ENCODE measurements at regions not wholly inside any gene's neighbourhood (a gene's known extent, or its start where the extent isn't known, plus 50 kb on each side); places are given as distances from the start of the nearest gene placed in this dataset.

GRCh38 chr3:66101901-66102300, 63.2 kb upstream of the MAGI1 start:
- TF ChIP-seq, protein P1, sequence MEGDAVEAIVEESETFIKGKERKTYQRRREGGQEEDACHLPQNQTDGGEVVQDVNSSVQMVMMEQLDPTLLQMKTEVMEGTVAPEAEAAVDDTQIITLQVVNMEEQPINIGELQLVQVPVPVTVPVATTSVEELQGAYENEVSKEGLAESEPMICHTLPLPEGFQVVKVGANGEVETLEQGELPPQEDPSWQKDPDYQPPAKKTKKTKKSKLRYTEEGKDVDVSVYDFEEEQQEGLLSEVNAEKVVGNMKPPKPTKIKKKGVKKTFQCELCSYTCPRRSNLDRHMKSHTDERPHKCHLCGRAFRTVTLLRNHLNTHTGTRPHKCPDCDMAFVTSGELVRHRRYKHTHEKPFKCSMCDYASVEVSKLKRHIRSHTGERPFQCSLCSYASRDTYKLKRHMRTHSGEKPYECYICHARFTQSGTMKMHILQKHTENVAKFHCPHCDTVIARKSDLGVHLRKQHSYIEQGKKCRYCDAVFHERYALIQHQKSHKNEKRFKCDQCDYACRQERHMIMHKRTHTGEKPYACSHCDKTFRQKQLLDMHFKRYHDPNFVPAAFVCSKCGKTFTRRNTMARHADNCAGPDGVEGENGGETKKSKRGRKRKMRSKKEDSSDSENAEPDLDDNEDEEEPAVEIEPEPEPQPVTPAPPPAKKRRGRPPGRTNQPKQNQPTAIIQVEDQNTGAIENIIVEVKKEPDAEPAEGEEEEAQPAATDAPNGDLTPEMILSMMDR (IDR thresholded peaks at IDR 0.05; ENCODE audit: low read depth, low read length), result no peak
- DNase-seq (ENCODE audit: low read depth, low spot score), result no peak
- no peak overlapping the region for H3K27ac ChIP-seq (ENCODE audit: low read depth, low read length)
- no peaks in the 10 kb centered on the region for H3K27me3 ChIP-seq (ENCODE audit: control insufficient read depth, insufficient read depth, low read length)
- H3K9me3 ChIP-seq (ENCODE audit: control insufficient read depth, insufficient read depth, low read length), result no peaks in the 10 kb centered on the region
- CTCF ChIA-PET, result no interaction called here
- no peak overlapping the region for H3K4me3 ChIP-seq (ENCODE audit: low read depth, low read length)
- POLR2A ChIA-PET, result no interaction called here

DNA sequence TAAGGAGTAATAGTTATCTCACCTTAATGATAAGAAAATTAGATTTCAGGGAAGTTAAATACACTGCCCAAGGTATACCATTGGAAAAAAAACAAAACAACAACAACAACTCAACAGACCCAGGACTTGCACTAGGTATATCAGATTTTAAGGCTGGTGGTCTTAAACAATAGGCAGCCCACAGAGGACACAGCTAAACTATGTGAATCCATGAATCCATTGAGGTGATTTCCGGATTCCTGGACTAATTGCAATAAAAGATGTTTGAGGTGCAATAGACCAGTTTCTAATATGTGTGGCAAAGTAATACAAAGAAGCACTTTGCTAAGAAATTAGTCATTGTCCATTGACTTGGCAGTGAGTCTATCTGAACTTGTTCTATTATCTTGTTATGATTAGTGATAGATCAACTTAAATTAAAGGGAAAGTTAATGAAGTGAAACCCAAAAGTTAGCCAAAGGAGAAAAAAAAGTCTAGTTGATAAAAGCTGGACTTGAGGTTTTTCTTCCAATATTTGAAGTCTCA, 60.9 kb upstream of the MAGI1 start:
- no peak overlapping the region for H3K4me3 ChIP-seq (ENCODE audit: low read depth, low read length)
- ChIA-PET POLR2A (no interaction called here), CTCF (interaction anchor here (2.6 kb wide), 1 partner anchor 39 kb away, joined by 11 read pairs; no protein-coding TSS in a partner anchor)
- no peak for DNase-seq (ENCODE audit: low read depth, low spot score)
- no peaks in the 10 kb centered on the region for H3K27me3 ChIP-seq (ENCODE audit: control insufficient read depth, insufficient read depth, low read length)
- peaks cover 5% of the 10 kb centered on the region; the same call in 1 of the 2 replicates for H3K9me3 ChIP-seq (ENCODE audit: control insufficient read depth, insufficient read depth, low read length)
- TF ChIP-seq, protein P1 (IDR thresholded peaks at IDR 0.05; ENCODE audit: low read depth, low read length), result no peak
- no peak overlapping the region for H3K27ac ChIP-seq (ENCODE audit: low read depth, low read length)

DNA sequence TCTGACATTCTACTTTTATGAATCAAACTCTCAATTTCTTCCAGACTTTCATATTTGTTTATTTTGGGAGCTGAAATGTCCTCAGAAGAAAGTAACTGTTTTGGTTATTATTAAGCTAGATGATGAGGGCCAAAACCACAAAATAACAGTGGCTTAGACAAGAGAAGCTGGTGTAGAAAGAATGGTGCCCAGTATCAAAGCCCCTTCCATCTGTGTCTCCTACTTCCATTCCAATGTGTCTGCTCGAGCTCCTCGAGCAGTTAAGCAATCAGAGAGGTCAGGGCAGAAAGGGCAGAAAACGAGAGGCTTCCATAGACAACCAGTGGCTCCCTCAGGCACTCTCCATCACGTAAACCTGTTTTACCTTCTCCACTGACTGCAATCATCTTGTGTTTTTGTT, 59.7 kb upstream of the MAGI1 start:
- ChIA-PET CTCF (interaction anchor here (2.6 kb wide), 1 partner anchor 40 kb away, joined by 11 read pairs; no protein-coding TSS in a partner anchor), POLR2A (interaction anchor here (1.2 kb wide), 1 partner anchor 18 kb away, joined by 5 read pairs; no protein-coding TSS in a partner anchor)
- no peak overlapping the region for H3K4me3 ChIP-seq (ENCODE audit: low read depth, low read length)
- TF ChIP-seq, protein P1 (IDR thresholded peaks at IDR 0.05; ENCODE audit: low read depth, low read length), result no peak
- H3K9me3 ChIP-seq (ENCODE audit: control insufficient read depth, insufficient read depth, low read length), result peaks cover 5% of the 10 kb centered on the region; the same call in 1 of the 2 replicates
- no peak overlapping the region for H3K27ac ChIP-seq (ENCODE audit: low read depth, low read length)
- peak; percentile 59 for DNase-seq (ENCODE audit: low read depth, low spot score)
- no peaks in the 10 kb centered on the region for H3K27me3 ChIP-seq (ENCODE audit: control insufficient read depth, insufficient read depth, low read length)

GRCh38 chr3:66097647-66098046, 58.9 kb upstream of the MAGI1 start:
- no peak for DNase-seq (ENCODE audit: low read depth, low spot score)
- Histone ChIP-seq H3K9me3 (ENCODE audit: control insufficient read depth, insufficient read depth, low read length) (peaks cover 5% of the 10 kb centered on the region; the same call in 1 of the 2 replicates), H3K27me3 (ENCODE audit: control insufficient read depth, insufficient read depth, low read length) (no peaks in the 10 kb centered on the region), H3K4me3 (ENCODE audit: low read depth, low read length) (no peak overlapping the region), H3K27ac (ENCODE audit: low read depth, low read length) (no peak overlapping the region)
- ChIA-PET CTCF (interaction anchor here (0.5 to 2.6 kb wide), 2 partner anchors 9 to 41 kb away, joined by 9 to 11 read pairs; no protein-coding TSS in a partner anchor), POLR2A (interaction anchor here (1.2 kb wide), 1 partner anchor 19 kb away, joined by 5 read pairs; no protein-coding TSS in a partner anchor)
- TF ChIP-seq, protein P1 (IDR thresholded peaks at IDR 0.05; ENCODE audit: low read depth, low read length), result no peak

DNA sequence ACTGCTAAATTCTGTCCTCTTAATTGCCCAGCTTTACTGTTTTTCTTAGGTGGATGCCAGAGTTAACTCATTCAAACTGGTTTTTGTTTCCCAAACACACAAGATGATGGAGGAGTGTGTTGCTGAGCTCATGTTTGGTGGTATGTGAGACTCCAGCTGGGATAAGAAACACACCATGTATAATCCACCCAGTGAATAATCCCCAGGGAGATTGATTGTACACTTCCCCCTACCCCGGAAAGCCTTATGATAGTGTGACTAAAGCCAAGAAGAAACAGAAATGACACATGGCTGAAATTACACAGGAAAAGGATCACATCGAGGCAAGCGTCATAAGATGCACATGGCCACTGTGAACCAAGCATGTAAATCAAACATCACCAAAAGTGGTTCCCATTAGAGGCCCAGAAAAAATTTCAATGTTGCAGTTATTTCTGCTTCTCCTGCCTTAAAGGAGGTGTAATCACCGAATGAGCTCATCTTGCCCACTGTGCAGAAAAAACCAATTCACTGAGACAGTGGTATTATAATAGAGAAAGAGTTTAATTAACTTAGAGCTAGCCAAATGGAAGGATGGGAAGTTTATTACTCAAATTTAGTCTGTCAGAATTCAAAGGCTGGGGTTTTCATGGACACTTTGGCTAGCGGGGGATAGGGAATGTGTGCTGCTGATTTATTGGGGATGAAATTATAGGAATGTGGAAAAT, 56.7 kb upstream of the MAGI1 start:
- Histone ChIP-seq H3K27me3 (ENCODE audit: control insufficient read depth, insufficient read depth, low read length) (no peaks in the 10 kb centered on the region), H3K27ac (ENCODE audit: low read depth, low read length) (no peak overlapping the region), H3K9me3 (ENCODE audit: control insufficient read depth, insufficient read depth, low read length) (peaks cover 5% of the 10 kb centered on the region; the same call in 1 of the 2 replicates), H3K4me3 (ENCODE audit: low read depth, low read length) (no peak overlapping the region)
- DNase-seq (ENCODE audit: low read depth, low spot score), result no peak
- POLR2A ChIA-PET, result no interaction called here
- CTCF ChIA-PET, result no interaction called here
- TF ChIP-seq, protein P1 (IDR thresholded peaks at IDR 0.05; ENCODE audit: low read depth, low read length), result no peak
